Thyroid gland (tissue), 4 donors: ENCODE measurements at regions not wholly inside any gene's neighbourhood (a gene's known extent, or its start where the extent isn't known, plus 50 kb on each side); places are given as distances from the start of the nearest gene placed in this dataset.

Experiments used
- POLR2A ChIP-seq, 2 donors: fragments of 450-650 bp; IDR thresholded peaks; one replicate each; pipeline ENCODE4 v1.6.1; 2017; ENCODE audit warnings: antibody characterized with exemption in 2 of 2, mild to moderate bottlenecking in 2 of 2, moderate library complexity in 1 of 2
- TF ChIP-seq, protein P1 (sequence below), 6 experiments: fragments of 200-600 bp in 3 of 6; fragments of 450-650 bp in 3 of 6; sonication (generic) in 3 of 6; IDR thresholded peaks; one replicate each; pipeline ENCODE4 v1.5.1; 2016 to 2019; ENCODE audit warnings: antibody characterized with exemption in 6 of 6, mild to moderate bottlenecking in 2 of 6, inconsistent platforms in 1 of 6, moderate library complexity in 1 of 6

DNA sequence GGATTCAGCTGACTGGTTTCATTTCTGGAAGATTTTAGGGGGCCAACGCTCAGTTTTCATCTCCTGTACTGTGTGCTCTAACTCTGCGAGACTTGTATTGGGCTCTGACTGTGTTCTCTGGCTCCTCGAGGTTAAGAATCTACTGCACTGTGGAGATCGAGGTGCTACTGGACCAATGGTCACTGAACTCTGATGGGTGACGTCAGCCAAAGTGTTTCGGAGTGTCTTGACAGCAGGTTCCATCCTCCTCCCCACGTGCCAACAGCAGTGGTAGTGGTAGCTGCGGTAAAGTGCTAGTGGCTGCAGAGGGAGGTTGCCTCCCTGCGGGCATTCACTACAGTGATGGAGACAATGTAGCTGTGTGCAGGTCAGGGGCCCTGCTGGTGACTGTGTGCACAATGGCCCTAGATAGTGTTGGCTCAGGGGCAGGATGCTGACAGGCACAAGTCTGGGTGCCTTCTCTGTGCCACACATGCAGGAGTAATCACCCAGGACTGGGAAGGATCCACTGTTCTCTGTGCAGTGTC is 705.7 kb upstream of the DDX18 start:
- no peak for TF ChIP-seq POLR2A (IDR thresholded peaks at IDR 0.05)
- TF ChIP-seq, protein P1, sequence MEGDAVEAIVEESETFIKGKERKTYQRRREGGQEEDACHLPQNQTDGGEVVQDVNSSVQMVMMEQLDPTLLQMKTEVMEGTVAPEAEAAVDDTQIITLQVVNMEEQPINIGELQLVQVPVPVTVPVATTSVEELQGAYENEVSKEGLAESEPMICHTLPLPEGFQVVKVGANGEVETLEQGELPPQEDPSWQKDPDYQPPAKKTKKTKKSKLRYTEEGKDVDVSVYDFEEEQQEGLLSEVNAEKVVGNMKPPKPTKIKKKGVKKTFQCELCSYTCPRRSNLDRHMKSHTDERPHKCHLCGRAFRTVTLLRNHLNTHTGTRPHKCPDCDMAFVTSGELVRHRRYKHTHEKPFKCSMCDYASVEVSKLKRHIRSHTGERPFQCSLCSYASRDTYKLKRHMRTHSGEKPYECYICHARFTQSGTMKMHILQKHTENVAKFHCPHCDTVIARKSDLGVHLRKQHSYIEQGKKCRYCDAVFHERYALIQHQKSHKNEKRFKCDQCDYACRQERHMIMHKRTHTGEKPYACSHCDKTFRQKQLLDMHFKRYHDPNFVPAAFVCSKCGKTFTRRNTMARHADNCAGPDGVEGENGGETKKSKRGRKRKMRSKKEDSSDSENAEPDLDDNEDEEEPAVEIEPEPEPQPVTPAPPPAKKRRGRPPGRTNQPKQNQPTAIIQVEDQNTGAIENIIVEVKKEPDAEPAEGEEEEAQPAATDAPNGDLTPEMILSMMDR (IDR thresholded peaks at IDR 0.05) = no peak
